OCI-LY1 (cell line): ENCODE measurements at regions not wholly inside any gene's neighbourhood (a gene's known extent, or its start where the extent isn't known, plus 50 kb on each side); places are given as distances from the start of the nearest gene placed in this dataset.

Experiments
- H2AFZ ChIP-seq: fragments of 200-600 bp; sonication (generic), shearing (Covaris generic); 2 replicates; pipeline ENCODE4 v1.6.0; 2014; ENCODE audit warnings: antibody characterized with exemption, mild to moderate bottlenecking, low read length
- H3F3A ChIP-seq: fragments of 200-600 bp; sonication (generic), shearing (Covaris generic); 2 replicates; pipeline ENCODE4 v1.6.0; 2014; ENCODE audit warnings: mild to moderate bottlenecking, antibody characterized with exemption, low read length, moderate library complexity; ENCODE audit not compliant: insufficient read depth
- H3K27ac ChIP-seq: fragments of 200-600 bp; sonication (generic); 2 replicates; pipeline ENCODE4 v1.5.1; 2014; ENCODE audit warnings: low read length, mixed run types, mild to moderate bottlenecking, low read depth; ENCODE audit not compliant: poor library complexity, severe bottlenecking
- H3K27me3 ChIP-seq: fragments of 200-600 bp; sonication (generic); 2 replicates; pipeline ENCODE4 v1.6.0; 2014; ENCODE audit warnings: antibody characterized with exemption, mild to moderate bottlenecking, low read length, moderate library complexity; ENCODE audit not compliant: insufficient read depth
- H3K36me3 ChIP-seq: fragments of 200-600 bp; sonication (generic); 2 replicates; pipeline ENCODE4 v1.6.1; 2014; ENCODE audit warnings: mild to moderate bottlenecking, antibody characterized with exemption, low read length, moderate library complexity, mixed read lengths; ENCODE audit not compliant: insufficient read depth
- H3K4me1 ChIP-seq: fragments of 200-600 bp; sonication (generic); 2 replicates; pipeline ENCODE4 v1.5.1; 2014; ENCODE audit warnings: mild to moderate bottlenecking, low read length, moderate library complexity; ENCODE audit not compliant: insufficient read depth, severe bottlenecking
- H3K4me2 ChIP-seq: fragments of 200-600 bp; sonication (generic), shearing (Covaris generic); 2 replicates; pipeline ENCODE4 v1.6.1; 2014; ENCODE audit warnings: low read length
- H3K4me3 ChIP-seq: fragments of 200-600 bp; sonication (generic); 2 replicates; pipeline ENCODE4 v1.5.1; 2014; ENCODE audit warnings: low read length, low read depth, mild to moderate bottlenecking, mixed read lengths; ENCODE audit not compliant: poor library complexity, severe bottlenecking
- H3K79me2 ChIP-seq: fragments of 200-600 bp; shearing (Covaris generic); 2 replicates; pipeline ENCODE4 v1.6.1; 2016; ENCODE audit warnings: mixed run types, low read length, mixed read lengths; ENCODE audit not compliant: insufficient read depth
- H3K9ac ChIP-seq: fragments of 200-600 bp; sonication (generic), shearing (Covaris generic); 2 replicates; pipeline ENCODE4 v1.6.1; 2014; ENCODE audit warnings: mild to moderate bottlenecking, low read length, mixed read lengths
- H3K9me2 ChIP-seq: fragments of 200-600 bp; sonication (generic), shearing (Covaris generic); 2 replicates; pipeline ENCODE4 v1.6.1; 2014; ENCODE audit warnings: low read depth, mild to moderate bottlenecking, low read length, mixed read lengths
- H3K9me3 ChIP-seq: fragments of 200-600 bp; shearing (Covaris generic); 2 replicates; pipeline ENCODE4 v1.6.1; 2014; ENCODE audit warnings: low read length, mixed read lengths
- H4K20me1 ChIP-seq: fragments of 200-600 bp; sonication (generic), shearing (Covaris generic); 2 replicates; pipeline ENCODE4 v1.6.0; 2016; ENCODE audit warnings: mild to moderate bottlenecking, low read length; ENCODE audit not compliant: insufficient read depth
- CTCF ChIP-seq: fragments of 200-600 bp; sonication (generic), shearing (Covaris generic); IDR thresholded peaks from 2 replicates; pipeline ENCODE4 v1.5.1; 2017; ENCODE audit warnings: mild to moderate bottlenecking, antibody characterized with exemption, low read length, moderate library complexity, mixed read lengths
- EZH2 ChIP-seq: fragments of 200-600 bp; sonication (generic), shearing (Covaris generic); IDR thresholded peaks from 2 replicates; pipeline ENCODE4 v1.8.0; 2017; ENCODE audit warnings: borderline replicate concordance, mixed run types, mild to moderate bottlenecking, antibody characterized with exemption, low read length, moderate library complexity, mixed read lengths

GRCh38 chr14:27389402-27389801 lies 791.6 kb upstream of the NOVA1 start:
- H3K4me3 ChIP-seq: no peak overlapping the region
- H3K4me2 ChIP-seq: no peak overlapping the region
- H3K27me3 ChIP-seq: no peaks in the 10 kb centered on the region
- H3K27ac ChIP-seq: no peak overlapping the region
- TF ChIP-seq CTCF (no peak), EZH2 (no peak)
- no peaks in the 10 kb centered on the region for H3K9me2 ChIP-seq
- H3K9ac ChIP-seq: no peak overlapping the region
- H3K4me1 ChIP-seq: no peaks in the 10 kb centered on the region
- no peaks in the 10 kb centered on the region for H3F3A ChIP-seq
- H3K79me2 ChIP-seq: no peaks in the 10 kb centered on the region
- H4K20me1 ChIP-seq: no peaks in the 10 kb centered on the region
- H2AFZ ChIP-seq: no peak overlapping the region
- no peaks in the 10 kb centered on the region for H3K36me3 ChIP-seq
- no peaks in the 10 kb centered on the region for H3K9me3 ChIP-seq

- H3F3A ChIP-seq: no peaks in the 10 kb centered on the region
- H3K4me2 ChIP-seq: no peak overlapping the region
- no peaks in the 10 kb centered on the region for H3K27me3 ChIP-seq
- no peaks in the 10 kb centered on the region for H3K9me3 ChIP-seq
- no peaks in the 10 kb centered on the region for H3K36me3 ChIP-seq
- no peaks in the 10 kb centered on the region for H3K4me1 ChIP-seq
- no peaks in the 10 kb centered on the region for H3K79me2 ChIP-seq
- no peak overlapping the region for H3K27ac ChIP-seq
- H2AFZ ChIP-seq: no peak overlapping the region
- no peaks in the 10 kb centered on the region for H4K20me1 ChIP-seq
- H3K4me3 ChIP-seq: no peak overlapping the region
- H3K9me2 ChIP-seq: no peaks in the 10 kb centered on the region
- TF ChIP-seq EZH2 (no peak), CTCF (no peak)
- H3K9ac ChIP-seq: no peak overlapping the region
These were observed 792.3 kb upstream of the NOVA1 start for GRCh38 chr14:27390155-27390554.

- Histone ChIP-seq H3K36me3 (no peaks in the 10 kb centered on the region), H3K79me2 (no peaks in the 10 kb centered on the region), H2AFZ (no peak overlapping the region), H3K9ac (no peak overlapping the region), H3F3A (no peaks in the 10 kb centered on the region), H3K4me1 (no peaks in the 10 kb centered on the region), H3K27ac (no peak overlapping the region), H3K9me3 (no peaks in the 10 kb centered on the region), H3K4me3 (no peak overlapping the region), H3K27me3 (no peaks in the 10 kb centered on the region), H3K4me2 (no peak overlapping the region), H3K9me2 (no peaks in the 10 kb centered on the region), H4K20me1 (no peaks in the 10 kb centered on the region)
- TF ChIP-seq EZH2 (no peak), CTCF (no peak)
These were observed 793.5 kb upstream of the NOVA1 start for GRCh38 chr14:27391331-27391730.
